ENCODE measurements at regions not wholly inside any gene's neighbourhood (a gene's known extent, or its start where the extent isn't known, plus 50 kb on each side); places are given as distances from the start of the nearest gene placed in this dataset.
"Not testable (repeated sequence)": the region's sequence is repeated elsewhere in the genome, so short reads cannot be mapped to it uniquely, and the experiment has no call there.

- CTCF ChIA-PET, result no interaction called here
- TF ChIP-seq CTCF (IDR thresholded peaks at IDR 0.05; ENCODE audit: low read depth, low read length), result no peak
- Histone ChIP-seq H3K27me3 (ENCODE audit: control insufficient read depth, insufficient read depth, low read length) (no peaks in the 10 kb centered on the region), H3K9me3 (ENCODE audit: control insufficient read depth, insufficient read depth, low read length) (no peaks in the 10 kb centered on the region), H3K27ac (ENCODE audit: low read depth, low read length) (no peak overlapping the region), H3K4me3 (ENCODE audit: low read depth, low read length) (no peak overlapping the region)
- POLR2A ChIA-PET, result no interaction called here
- no peak for DNase-seq (ENCODE audit: low read depth, low spot score)
Observed at GRCh38 chr2:16737812-16738211, 72.2 kb upstream of the CYRIA start.

GRCh38 chr2:16736633-16737032 is 71.0 kb upstream of the CYRIA start:
- no peak for TF ChIP-seq CTCF (IDR thresholded peaks at IDR 0.05; ENCODE audit: low read depth, low read length)
- ChIA-PET POLR2A (no interaction called here), CTCF (no interaction called here)
- DNase-seq (ENCODE audit: low read depth, low spot score), result no peak
- Histone ChIP-seq H3K4me3 (ENCODE audit: low read depth, low read length) (no peak overlapping the region), H3K27me3 (ENCODE audit: control insufficient read depth, insufficient read depth, low read length) (no peaks in the 10 kb centered on the region), H3K9me3 (ENCODE audit: control insufficient read depth, insufficient read depth, low read length) (no peaks in the 10 kb centered on the region), H3K27ac (ENCODE audit: low read depth, low read length) (no peak overlapping the region)

GRCh38 chr2:16729335-16729734 is 63.7 kb upstream of the CYRIA start:
- ChIA-PET POLR2A (no interaction called here), CTCF (no interaction called here)
- no peaks in the 10 kb centered on the region for H3K9me3 ChIP-seq (ENCODE audit: control insufficient read depth, insufficient read depth, low read length)
- no peak overlapping the region for H3K27ac ChIP-seq (ENCODE audit: low read depth, low read length)
- H3K27me3 ChIP-seq (ENCODE audit: control insufficient read depth, insufficient read depth, low read length), result no peaks in the 10 kb centered on the region
- no peak for TF ChIP-seq CTCF (IDR thresholded peaks at IDR 0.05; ENCODE audit: low read depth, low read length)
- H3K4me3 ChIP-seq (ENCODE audit: low read depth, low read length), result no peak overlapping the region
- DNase-seq (ENCODE audit: low read depth, low spot score), result no peak

GRCh38 chr2:16728351-16729136 is 62.9 kb upstream of the CYRIA start:
- no peak for TF ChIP-seq CTCF (IDR thresholded peaks at IDR 0.05; ENCODE audit: low read depth, low read length)
- H3K9me3 ChIP-seq (ENCODE audit: control insufficient read depth, insufficient read depth, low read length), result no peaks in the 10 kb centered on the region
- H3K4me3 ChIP-seq (ENCODE audit: low read depth, low read length), result no peak overlapping the region
- DNase-seq (ENCODE audit: low read depth, low spot score), result no peak
- no peak overlapping the region for H3K27ac ChIP-seq (ENCODE audit: low read depth, low read length)
- no peaks in the 10 kb centered on the region for H3K27me3 ChIP-seq (ENCODE audit: control insufficient read depth, insufficient read depth, low read length)
- ChIA-PET POLR2A (no interaction called here), CTCF (no interaction called here)

- H3K4me3 ChIP-seq (ENCODE audit: low read depth, low read length); DNase-seq (ENCODE audit: low read depth, low spot score); CTCF ChIA-PET; POLR2A ChIA-PET; H3K27me3 ChIP-seq (ENCODE audit: control insufficient read depth, insufficient read depth, low read length); H3K9me3 ChIP-seq (ENCODE audit: control insufficient read depth, insufficient read depth, low read length); H3K27ac ChIP-seq (ENCODE audit: low read depth, low read length): not testable (repeated sequence)
Observed at GRCh38 chr2:16727849-16728248, 62.2 kb upstream of the CYRIA start.

Data from AG04450 (cell line).